CMK (cell line): ENCODE measurements at regions not wholly inside any gene's neighbourhood (a gene's known extent, or its start where the extent isn't known, plus 50 kb on each side); places are given as distances from the start of the nearest gene placed in this dataset.
A peak's percentile ranks its signal among the peaks of the same experiment; 100 is the strongest.

Experiments
- DNase-seq: peaks from one replicate; pipeline ENCODE4 v3.0.0-alpha.2; 2010; ENCODE audit warnings: low read depth

DNA sequence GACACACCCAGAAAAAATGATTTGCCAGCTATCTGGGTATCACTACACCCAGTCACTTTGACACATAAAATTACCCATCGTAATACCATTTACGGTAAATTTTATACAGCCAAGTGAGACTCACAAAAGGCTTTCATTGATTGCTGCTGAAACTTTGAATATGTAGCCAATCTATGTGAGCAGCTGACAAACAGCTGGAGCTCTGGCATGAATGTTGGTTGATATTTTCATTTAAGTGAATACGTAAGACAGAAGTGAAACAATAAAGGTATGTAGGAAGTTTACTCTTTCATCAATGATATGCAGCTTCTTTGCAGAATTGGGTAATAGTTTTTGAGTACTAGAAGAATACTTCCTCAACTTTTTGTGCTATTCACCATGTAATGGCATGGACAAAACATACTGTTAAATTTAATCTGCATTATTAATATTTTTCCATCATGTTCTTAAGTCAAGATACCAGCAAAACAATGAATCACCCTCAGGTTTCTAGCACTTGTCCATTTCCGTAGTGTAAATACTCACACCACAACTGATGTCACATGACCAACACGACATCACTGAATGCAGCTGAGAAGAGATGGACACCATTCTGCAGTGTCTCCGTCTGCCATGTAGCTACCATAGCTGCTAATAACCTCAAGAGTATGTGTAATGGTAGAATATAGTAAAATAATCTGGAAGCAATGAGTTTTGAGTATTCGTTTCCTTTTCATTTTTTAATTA lies 205.9 kb upstream of the HES1 start:
- DNase-seq, result no peak

DNA sequence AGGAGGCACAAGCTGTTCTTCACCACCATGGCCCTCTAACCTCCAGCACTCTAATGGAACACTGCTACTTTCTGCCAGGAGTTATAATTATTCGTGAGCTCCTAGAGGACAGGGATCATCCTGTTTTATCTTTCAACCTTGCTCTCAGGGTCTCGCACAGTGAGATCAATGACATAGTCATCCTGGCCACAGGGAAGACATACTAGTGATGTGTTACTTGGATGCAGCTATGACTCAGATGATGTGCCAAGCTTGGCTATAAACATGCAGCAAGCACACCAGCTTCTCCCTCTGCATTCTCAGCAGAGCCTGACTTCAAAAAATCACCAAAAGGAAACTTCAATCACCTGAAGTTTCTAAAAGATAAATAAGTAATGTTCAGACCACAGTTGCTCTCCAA lies 203.8 kb upstream of the HES1 start:
- no peak for DNase-seq

GRCh38 chr3:193932576-193932975 lies 203.4 kb upstream of the HES1 start:
- no peak for DNase-seq

GRCh38 chr3:193933451-193933850 lies 202.5 kb upstream of the HES1 start:
- no peak for DNase-seq

GRCh38 chr3:193935916-193936315 lies 200.0 kb upstream of the HES1 start:
- DNase-seq, result no peak

DNA sequence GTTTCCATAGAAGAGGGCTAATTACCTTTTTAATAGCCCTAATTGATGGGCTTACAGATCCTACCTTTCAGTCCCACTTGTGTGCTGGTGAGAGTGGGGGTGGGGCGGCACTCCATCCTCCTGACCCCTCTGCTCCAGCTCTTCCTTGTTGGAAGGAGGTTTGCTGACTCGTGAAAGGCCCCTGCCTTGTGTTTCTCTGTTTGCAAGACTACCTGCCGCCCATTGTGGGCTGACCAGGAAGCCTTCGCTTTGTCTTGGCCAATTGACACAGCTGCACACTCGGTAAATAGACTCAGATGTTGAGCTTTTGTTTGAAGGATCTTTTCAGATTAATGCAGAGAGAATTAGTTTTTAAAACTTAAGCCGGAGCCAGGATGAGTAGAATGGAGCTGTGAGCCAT lies 197.3 kb upstream of the HES1 start:
- no peak for DNase-seq

DNA sequence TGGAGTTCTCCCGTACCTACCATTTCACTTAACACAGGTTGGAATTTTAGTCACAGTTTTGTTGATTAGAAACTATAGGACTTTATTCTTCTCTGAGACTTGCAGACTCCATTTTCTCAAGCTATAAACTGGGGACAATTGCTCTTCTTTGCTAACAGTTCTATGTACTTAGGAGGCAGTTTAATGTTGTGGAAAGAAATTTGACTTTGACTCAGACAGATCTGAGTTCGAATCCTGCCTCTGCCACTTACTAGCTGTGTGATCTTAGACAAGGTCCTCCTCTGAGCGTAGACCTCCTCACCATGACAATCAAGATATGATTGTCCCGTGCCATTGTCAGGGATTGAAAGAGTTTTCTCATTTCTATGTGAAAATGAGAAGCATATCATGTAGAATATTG lies 196.4 kb upstream of the HES1 start:
- DNase-seq, result no peak

GRCh38 chr3:193940526-193940925 lies 195.4 kb upstream of the HES1 start:
- no peak for DNase-seq

GRCh38 chr3:193941486-193941885 lies 194.5 kb upstream of the HES1 start:
- no peak for DNase-seq

GRCh38 chr3:193942516-193943055 lies 193.4 kb upstream of the HES1 start:
- peak; percentile 29 for DNase-seq

- no peak for DNase-seq
These were observed 192.7 kb upstream of the HES1 start for GRCh38 chr3:193943200-193943599.

DNA sequence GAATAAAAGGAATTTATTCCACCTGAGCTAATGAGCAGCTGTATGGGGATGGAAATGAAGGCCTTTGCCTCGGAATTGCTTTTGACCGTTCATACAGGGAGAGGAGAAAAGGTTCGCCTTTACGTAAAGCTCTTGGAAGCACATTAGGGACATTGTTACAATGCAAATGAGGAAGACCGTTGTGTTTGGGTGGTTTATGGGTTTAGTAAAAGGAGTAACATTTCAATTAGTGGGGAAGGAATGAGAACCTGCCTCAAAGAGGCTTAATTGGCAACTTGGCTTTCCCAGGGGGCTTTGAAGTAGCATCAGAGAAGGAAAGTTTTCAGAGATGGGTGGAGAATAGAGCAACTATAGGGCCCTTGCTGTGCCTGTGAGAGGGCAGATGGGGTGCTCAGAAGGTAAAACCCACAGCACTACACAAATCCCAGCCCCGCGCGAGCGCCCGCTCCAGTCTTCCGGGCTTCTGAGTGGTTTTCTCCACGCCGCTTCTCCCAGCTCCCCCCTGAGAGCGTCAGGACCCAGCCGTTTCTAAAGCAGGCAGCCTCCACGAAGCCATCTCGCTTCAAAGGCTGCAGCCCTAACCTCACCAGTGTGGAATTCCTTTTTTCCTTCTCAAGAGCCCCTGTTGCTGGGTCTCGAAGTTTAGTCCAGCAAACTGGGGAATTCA lies 192.0 kb upstream of the HES1 start:
- no peak for DNase-seq

DNA sequence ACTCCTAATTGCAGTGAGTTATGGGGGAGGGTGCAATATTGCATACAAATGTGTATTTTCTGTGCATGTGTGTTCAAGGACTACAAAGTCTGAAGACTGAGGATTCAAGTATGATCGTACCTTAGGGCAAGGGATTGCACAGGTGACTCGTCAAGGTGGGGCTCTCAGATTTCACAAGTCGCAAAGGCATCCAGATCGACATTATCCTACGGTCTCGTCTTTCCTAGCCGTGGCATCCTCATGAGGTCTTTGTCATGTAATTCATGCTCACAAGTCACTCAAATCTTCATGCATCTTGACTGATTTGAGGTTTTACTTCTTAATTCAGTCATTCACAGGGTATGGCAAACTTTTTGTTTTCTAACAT lies 191.4 kb upstream of the HES1 start:
- DNase-seq, result no peak

- no peak for DNase-seq
These were observed 190.8 kb upstream of the HES1 start for GRCh38 chr3:193945143-193945542.

- no peak for DNase-seq
These were observed 189.0 kb upstream of the HES1 start for GRCh38 chr3:193946945-193947344.

DNA sequence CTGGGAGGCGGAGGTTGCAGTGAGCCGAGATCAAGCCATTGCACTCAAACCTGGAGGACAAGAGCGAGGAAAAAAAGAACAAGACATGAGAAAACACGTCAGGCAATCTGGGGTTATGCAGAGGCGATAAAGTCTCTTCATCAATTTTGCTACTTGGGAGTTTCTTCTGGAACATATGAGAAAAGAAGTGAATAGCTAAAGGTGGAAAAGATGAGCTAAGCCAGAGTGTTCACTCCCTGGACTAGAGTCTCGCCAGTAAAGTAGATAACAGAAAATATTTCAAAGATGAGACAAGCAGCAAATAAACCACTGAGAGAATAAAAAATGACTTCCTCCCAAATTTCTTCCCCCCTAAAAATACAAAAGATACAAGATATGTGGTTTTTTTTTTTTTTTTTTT lies 188.4 kb upstream of the HES1 start:
- DNase-seq, result no peak

- DNase-seq, result no peak
These were observed 187.5 kb upstream of the HES1 start for GRCh38 chr3:193948459-193948858.

GRCh38 chr3:193951859-193952258 lies 184.1 kb upstream of the HES1 start:
- no peak for DNase-seq

DNA sequence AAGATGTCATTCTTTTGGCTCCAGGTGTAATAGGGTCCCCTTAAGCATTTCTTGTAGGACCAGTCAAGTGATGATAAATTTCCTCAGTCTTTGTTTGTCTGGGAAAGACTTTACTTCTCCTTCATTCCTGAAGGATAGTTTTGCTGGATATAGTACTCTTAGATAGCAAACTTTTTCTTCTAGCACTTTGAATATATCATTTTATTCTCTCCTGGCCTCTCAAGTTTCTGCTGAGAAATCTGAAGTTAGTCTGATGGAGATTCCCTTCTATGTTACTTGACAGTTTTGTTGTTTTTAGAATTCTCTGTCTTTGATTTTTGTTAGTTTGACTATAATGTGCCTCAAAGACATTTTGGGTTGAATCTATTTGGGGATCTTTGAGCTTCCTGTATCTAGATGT lies 181.2 kb upstream of the HES1 start:
- DNase-seq, result no peak

GRCh38 chr3:193955719-193956118 lies 180.2 kb upstream of the HES1 start:
- DNase-seq, result no peak

GRCh38 chr3:193959861-193960260 lies 176.1 kb upstream of the HES1 start:
- DNase-seq, result no peak

- DNase-seq, result no peak
These were observed 175.3 kb upstream of the HES1 start for GRCh38 chr3:193960487-193961274.
